Endothelial cell of umbilical vein (primary cell): ENCODE measurements at regions not wholly inside any gene's neighbourhood (a gene's known extent, or its start where the extent isn't known, plus 50 kb on each side); places are given as distances from the start of the nearest gene placed in this dataset.

Experiments used
- BruUV-seq: library from RNA; stranded (reverse); fragments of 400-500 nt; replicated peaks from 2 replicates; lab custom pipeline; 2021; lab: Mats Ljungman, UMichigan
- CTCF ChIA-PET: fragments of 300-600, 350-600 bp; sonication (Branson Sonifier 250); formaldehyde crosslinking; loops from one replicate; lab custom pipeline; 2021; ENCODE audit warnings: antibody characterized with exemption, inconsistent platforms; lab: Charles Lee
- POLR2A ChIA-PET: fragments of 300-600, 350-600 bp; sonication (Branson Sonifier 250); formaldehyde crosslinking; loops from one replicate; lab custom pipeline; 2021; ENCODE audit warnings: antibody characterized with exemption, inconsistent platforms; lab: Charles Lee
- DNase-seq: peaks from one replicate; pipeline ENCODE4 v3.0.0-alpha.2; 2011; ENCODE audit warnings: low read depth, low spot score
- FAIRE-seq: peaks from 2 replicates; lab custom pipeline; 2011; peaks lifted over from hg19 to GRCh38; lab: Jason Lieb, UNC
- H2AFZ ChIP-seq: 2 replicates; pipeline ENCODE4 v1.6.0; 2012; ENCODE audit warnings: low read depth, low read length, control low read depth, inconsistent platforms
- H3K27ac ChIP-seq: 2 replicates; pipeline ENCODE4 v1.5.1; 2011; ENCODE audit warnings: low read depth, mild to moderate bottlenecking, control low read depth, low read length, moderate library complexity; ENCODE audit not compliant: insufficient read depth
- H3K27me3 ChIP-seq, 2 experiments: 2 replicates each; pipeline versions ENCODE4 v1.6.0 to v1.6.1; 2011; ENCODE audit warnings: low read length in 2 of 2, mixed read lengths in 1 of 2; ENCODE audit not compliant: control insufficient read depth in 2 of 2, insufficient read depth in 2 of 2
- H3K36me3 ChIP-seq, 2 experiments: 2 replicates in 1 of 2; 3 replicates in 1 of 2; pipeline ENCODE4 v1.5.1; 2011; ENCODE audit warnings: low read length in 2 of 2, mild to moderate bottlenecking in 1 of 2, moderate library complexity in 1 of 2; ENCODE audit not compliant: control insufficient read depth in 2 of 2, insufficient read depth in 2 of 2; ENCODE audit errors: extremely low read depth in 1 of 2
- H3K4me1 ChIP-seq: 3 replicates; pipeline ENCODE4 v1.5.1; 2011; ENCODE audit warnings: mild to moderate bottlenecking, low read length; ENCODE audit not compliant: control insufficient read depth, insufficient read depth; ENCODE audit errors: extremely low read depth
- H3K4me2 ChIP-seq: 2 replicates; pipeline ENCODE4 v1.6.1; 2011; ENCODE audit warnings: low read length, control low read depth, mixed read lengths; ENCODE audit not compliant: insufficient read depth
- H3K4me3 ChIP-seq, 3 experiments: fragments of 200-600 bp in 1 of 3; sonication (generic), shearing (Covaris generic) in 1 of 3; replicated peaks in 1 of 3; 2 replicates each; pipeline ENCODE4 v1.5.1; 2011 to 2016; ENCODE audit warnings: control low read depth in 3 of 3, low read length in 3 of 3, mild to moderate bottlenecking in 2 of 3, inconsistent platforms in 1 of 3, low read depth in 1 of 3, moderate library complexity in 1 of 3; ENCODE audit not compliant: insufficient read depth in 1 of 3
- H3K79me2 ChIP-seq: 2 replicates; pipeline ENCODE4 v1.6.0; 2012; ENCODE audit warnings: low read length, inconsistent platforms; ENCODE audit not compliant: control insufficient read depth, insufficient read depth
- H3K9ac ChIP-seq: replicated peaks from 2 replicates; pipeline ENCODE3; 2011; ENCODE audit warnings: low read length, control low read depth; ENCODE audit not compliant: insufficient read depth; ENCODE audit errors: extremely low read depth
- H3K9me1 ChIP-seq: replicated peaks from 3 replicates; pipeline ENCODE4 v1.6.0; 2011; ENCODE audit warnings: mild to moderate bottlenecking, low read length; ENCODE audit not compliant: control insufficient read depth, insufficient read depth; ENCODE audit errors: extremely low read depth
- H3K9me3 ChIP-seq: replicated peaks from 2 replicates; pipeline ENCODE4 v1.5.1; 2012; ENCODE audit warnings: low read length, inconsistent platforms; ENCODE audit not compliant: control insufficient read depth, insufficient read depth
- H4K20me1 ChIP-seq: replicated peaks from 2 replicates; pipeline ENCODE3; 2011; ENCODE audit warnings: mild to moderate bottlenecking, low read length; ENCODE audit not compliant: control insufficient read depth, insufficient read depth; ENCODE audit errors: extremely low read depth
- CTCF ChIP-seq, 2 donors: IDR thresholded peaks; 1 replicate in 1 of 2; 2 replicates in 1 of 2; pipeline ENCODE4 v1.5.1; 2011; ENCODE audit warnings: low read length in 2 of 2, mild to moderate bottlenecking in 2 of 2, moderate library complexity in 2 of 2, control low read depth in 1 of 2, inconsistent platforms in 1 of 2, low read depth in 1 of 2; ENCODE audit not compliant: insufficient read depth in 1 of 2; ENCODE audit errors: extremely low read depth in 1 of 2
- EZH2 ChIP-seq: IDR thresholded peaks from 2 replicates; pipeline ENCODE4 v1.6.1; 2012; ENCODE audit warnings: borderline replicate concordance, low read depth, mild to moderate bottlenecking, moderate library complexity, low read length, inconsistent platforms; ENCODE audit not compliant: severe bottlenecking
- FOS ChIP-seq: IDR thresholded peaks from 2 replicates; pipeline ENCODE4 v1.6.1; 2011; ENCODE audit warnings: mild to moderate bottlenecking, low read length, moderate library complexity, borderline replicate concordance; ENCODE audit not compliant: insufficient read depth
- GATA2 ChIP-seq: IDR thresholded peaks from 2 replicates; pipeline ENCODE4 v1.7.0; 2011; ENCODE audit warnings: low read depth, mild to moderate bottlenecking, moderate library complexity, mixed read lengths, low read length; ENCODE audit not compliant: insufficient read length, insufficient read depth
- JUN ChIP-seq: IDR thresholded peaks from 2 replicates; pipeline ENCODE4 v1.6.1; 2011; ENCODE audit warnings: borderline replicate concordance, low read depth; ENCODE audit not compliant: insufficient read length, insufficient read depth
- MYC ChIP-seq: IDR thresholded peaks from one replicate; pipeline ENCODE4 v1.6.1; 2011; ENCODE audit warnings: mild to moderate bottlenecking, low read depth, low read length
- POLR2A ChIP-seq: IDR thresholded peaks from 2 replicates; pipeline ENCODE4 v1.6.1; 2012; ENCODE audit warnings: low read depth, mild to moderate bottlenecking, control low read depth, low read length
- POLR2AphosphoS5 ChIP-seq: IDR thresholded peaks from 2 replicates; pipeline ENCODE4 v1.6.1; 2012; ENCODE audit warnings: low read depth, mild to moderate bottlenecking, control low read depth, low read length, moderate library complexity; ENCODE audit not compliant: insufficient read depth
- dilution Hi-C: fragments of 300-500 bp; cut with MboI; formaldehyde crosslinking; loops from one replicate; pipeline ENCODE4 v1.15.0; 2019; ENCODE audit warnings: low sequenced_read_pairs; ENCODE audit not compliant: extremely low pct_ligation_motif_present
- intact Hi-C: fragments of 100-400 bp; cut with micrococcal nuclease; formaldehyde crosslinking; loops from one replicate; pipeline ENCODE4 v1.10.0; 2022
- TF ChIP-seq, protein P1 (sequence below): IDR thresholded peaks from 2 replicates; pipeline ENCODE4 v1.6.1; 2011; ENCODE audit not compliant: insufficient read depth, insufficient read length

DNA sequence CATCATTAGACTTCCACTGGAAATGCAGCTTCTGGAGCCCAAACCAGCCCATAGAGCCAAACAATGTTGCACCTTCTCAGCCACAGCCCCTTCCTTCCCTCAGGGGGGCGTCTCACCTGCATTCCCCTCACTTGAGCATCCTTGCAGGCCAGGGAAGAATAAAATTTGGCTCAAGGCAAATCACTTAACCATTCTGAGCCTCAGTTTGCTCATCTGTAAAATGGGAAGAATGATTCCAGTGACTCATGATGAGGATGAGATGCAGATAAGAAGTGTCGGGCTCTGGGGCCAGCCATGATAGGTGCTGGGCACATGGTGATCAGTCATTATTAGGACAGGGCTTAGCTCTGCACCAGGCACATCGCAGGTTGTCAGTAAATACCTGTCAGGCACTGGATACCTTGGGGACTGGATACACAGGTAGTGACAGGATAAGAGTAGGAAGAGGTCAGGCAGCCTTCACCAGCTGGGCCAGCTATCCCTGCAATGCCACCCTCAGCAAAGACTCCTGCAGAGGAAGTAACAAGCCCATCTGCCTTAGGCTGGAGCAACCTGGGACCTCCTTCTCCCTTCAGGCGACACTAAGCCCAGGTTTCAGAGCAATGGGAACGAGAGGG is 208.0 kb upstream of the TNRC6C start:
- Histone ChIP-seq H3K36me3 (no peaks in the 10 kb centered on the region), H3K27ac (no peak overlapping the region), H3K27me3 (no peaks in the 10 kb centered on the region), H3K4me1 (no peaks in the 10 kb centered on the region), H3K9me1 (no peaks in the 10 kb centered on the region), H3K4me3 (no peak overlapping the region), H3K9ac (no peak overlapping the region), H3K4me2 (no peak overlapping the region), H4K20me1 (no peaks in the 10 kb centered on the region), H2AFZ (no peak overlapping the region), H3K79me2 (no peaks in the 10 kb centered on the region), H3K9me3 (no peaks in the 10 kb centered on the region)
- DNase-seq = no peak
- ChIA-PET POLR2A (no interaction called here), CTCF (no interaction called here)
- BruUV-seq = no TSS peak
- dilution Hi-C loops (no loop called here), intact Hi-C loops (no loop called here)
- TF ChIP-seq, protein P1, sequence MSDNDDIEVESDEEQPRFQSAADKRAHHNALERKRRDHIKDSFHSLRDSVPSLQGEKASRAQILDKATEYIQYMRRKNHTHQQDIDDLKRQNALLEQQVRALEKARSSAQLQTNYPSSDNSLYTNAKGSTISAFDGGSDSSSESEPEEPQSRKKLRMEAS = no peak
- TF ChIP-seq CTCF (IDR thresholded peaks at IDR 0.05; ENCODE audit: extremely low read depth in 1 of 2, insufficient read depth in 1 of 2, low read depth in 1 of 2, low read length in 2 of 2) (no peak), GATA2 (no peak), MYC (no peak), JUN (no peak), POLR2A (no peak), POLR2AphosphoS5 (no peak), EZH2 (no peak), FOS (no peak)
- FAIRE-seq = no peak
